HL-60 (cell line): ENCODE measurements at regions not wholly inside any gene's neighbourhood (a gene's known extent, or its start where the extent isn't known, plus 50 kb on each side); places are given as distances from the start of the nearest gene placed in this dataset.
"Not testable (repeated sequence)": the region's sequence is repeated elsewhere in the genome, so short reads cannot be mapped to it uniquely, and the experiment has no call there.

Source experiments
- DNase-seq, 2 experiments: peaks; one replicate each; pipeline ENCODE4 v3.0.0-alpha.2; 2010 to 2020; ENCODE audit warnings: low read depth in 1 of 2, low spot score in 1 of 2
- H3K27ac ChIP-seq: fragments of 250-450 bp; sonication (Bioruptor Pico); replicated peaks from 2 replicates; pipeline ENCODE4 v1.5.1; 2020; ENCODE audit warnings: mild to moderate bottlenecking, moderate library complexity
- H3K27me3 ChIP-seq: fragments of 250-450 bp; sonication (Bioruptor Pico); 2 replicates; pipeline ENCODE4 v1.5.1; 2021; ENCODE audit warnings: mild to moderate bottlenecking, moderate library complexity; ENCODE audit not compliant: insufficient read depth, poor library complexity, severe bottlenecking
- H3K4me3 ChIP-seq: replicated peaks from 2 replicates; pipeline ENCODE4 v1.5.1; 2011; ENCODE audit warnings: mild to moderate bottlenecking, control low read depth, low read length; ENCODE audit not compliant: insufficient read depth
- GABPA ChIP-seq: IDR thresholded peaks from 2 replicates; pipeline ENCODE4 v1.6.1; 2012; ENCODE audit warnings: low read depth
- POLR2AphosphoS5 ChIP-seq: IDR thresholded peaks from 2 replicates; pipeline ENCODE4 v1.6.1; 2012; ENCODE audit warnings: low read depth
- SPI1 ChIP-seq: IDR thresholded peaks from 2 replicates; pipeline ENCODE4 v1.6.1; 2012; ENCODE audit warnings: low read depth, mild to moderate bottlenecking, borderline replicate concordance
- TF ChIP-seq, protein P1 (sequence below): IDR thresholded peaks from one replicate; pipeline ENCODE4 v1.5.1; 2011; ENCODE audit warnings: low read length, control low read depth, inconsistent platforms; ENCODE audit not compliant: insufficient read depth
- TF ChIP-seq, protein P2 (sequence below): IDR thresholded peaks from 2 replicates; pipeline ENCODE4 v1.6.1; 2012; ENCODE audit warnings: low read depth; ENCODE audit not compliant: insufficient replicate concordance

DNA sequence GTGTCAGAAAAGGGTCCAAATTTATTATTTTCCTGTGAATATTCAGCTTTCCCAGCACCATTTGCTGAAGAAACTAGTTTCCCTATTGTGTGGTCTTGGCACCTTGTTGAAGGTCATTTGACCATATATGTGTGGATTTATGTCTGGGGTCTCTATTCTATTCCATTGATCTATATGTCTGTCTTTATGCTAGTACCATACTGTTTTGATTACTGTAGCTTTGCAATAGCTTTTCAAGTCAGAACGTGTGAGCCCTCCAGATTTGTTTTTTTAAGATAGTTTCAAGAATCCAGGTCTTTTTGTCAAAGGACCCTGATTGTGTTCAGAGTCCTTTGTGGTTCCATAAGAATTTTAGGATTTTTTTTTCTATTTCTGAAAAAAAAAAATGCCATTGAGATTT, 79.0 kb upstream of the WAC start:
- H3K27me3 ChIP-seq = no peaks in the 10 kb centered on the region
- no peak overlapping the region for H3K4me3 ChIP-seq
- no peak for DNase-seq
- no peak overlapping the region for H3K27ac ChIP-seq
- TF ChIP-seq POLR2AphosphoS5 (no peak), GABPA (no peak), SPI1 (no peak)
- TF ChIP-seq, protein P1, sequence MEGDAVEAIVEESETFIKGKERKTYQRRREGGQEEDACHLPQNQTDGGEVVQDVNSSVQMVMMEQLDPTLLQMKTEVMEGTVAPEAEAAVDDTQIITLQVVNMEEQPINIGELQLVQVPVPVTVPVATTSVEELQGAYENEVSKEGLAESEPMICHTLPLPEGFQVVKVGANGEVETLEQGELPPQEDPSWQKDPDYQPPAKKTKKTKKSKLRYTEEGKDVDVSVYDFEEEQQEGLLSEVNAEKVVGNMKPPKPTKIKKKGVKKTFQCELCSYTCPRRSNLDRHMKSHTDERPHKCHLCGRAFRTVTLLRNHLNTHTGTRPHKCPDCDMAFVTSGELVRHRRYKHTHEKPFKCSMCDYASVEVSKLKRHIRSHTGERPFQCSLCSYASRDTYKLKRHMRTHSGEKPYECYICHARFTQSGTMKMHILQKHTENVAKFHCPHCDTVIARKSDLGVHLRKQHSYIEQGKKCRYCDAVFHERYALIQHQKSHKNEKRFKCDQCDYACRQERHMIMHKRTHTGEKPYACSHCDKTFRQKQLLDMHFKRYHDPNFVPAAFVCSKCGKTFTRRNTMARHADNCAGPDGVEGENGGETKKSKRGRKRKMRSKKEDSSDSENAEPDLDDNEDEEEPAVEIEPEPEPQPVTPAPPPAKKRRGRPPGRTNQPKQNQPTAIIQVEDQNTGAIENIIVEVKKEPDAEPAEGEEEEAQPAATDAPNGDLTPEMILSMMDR = no peak
- TF ChIP-seq, protein P2, sequence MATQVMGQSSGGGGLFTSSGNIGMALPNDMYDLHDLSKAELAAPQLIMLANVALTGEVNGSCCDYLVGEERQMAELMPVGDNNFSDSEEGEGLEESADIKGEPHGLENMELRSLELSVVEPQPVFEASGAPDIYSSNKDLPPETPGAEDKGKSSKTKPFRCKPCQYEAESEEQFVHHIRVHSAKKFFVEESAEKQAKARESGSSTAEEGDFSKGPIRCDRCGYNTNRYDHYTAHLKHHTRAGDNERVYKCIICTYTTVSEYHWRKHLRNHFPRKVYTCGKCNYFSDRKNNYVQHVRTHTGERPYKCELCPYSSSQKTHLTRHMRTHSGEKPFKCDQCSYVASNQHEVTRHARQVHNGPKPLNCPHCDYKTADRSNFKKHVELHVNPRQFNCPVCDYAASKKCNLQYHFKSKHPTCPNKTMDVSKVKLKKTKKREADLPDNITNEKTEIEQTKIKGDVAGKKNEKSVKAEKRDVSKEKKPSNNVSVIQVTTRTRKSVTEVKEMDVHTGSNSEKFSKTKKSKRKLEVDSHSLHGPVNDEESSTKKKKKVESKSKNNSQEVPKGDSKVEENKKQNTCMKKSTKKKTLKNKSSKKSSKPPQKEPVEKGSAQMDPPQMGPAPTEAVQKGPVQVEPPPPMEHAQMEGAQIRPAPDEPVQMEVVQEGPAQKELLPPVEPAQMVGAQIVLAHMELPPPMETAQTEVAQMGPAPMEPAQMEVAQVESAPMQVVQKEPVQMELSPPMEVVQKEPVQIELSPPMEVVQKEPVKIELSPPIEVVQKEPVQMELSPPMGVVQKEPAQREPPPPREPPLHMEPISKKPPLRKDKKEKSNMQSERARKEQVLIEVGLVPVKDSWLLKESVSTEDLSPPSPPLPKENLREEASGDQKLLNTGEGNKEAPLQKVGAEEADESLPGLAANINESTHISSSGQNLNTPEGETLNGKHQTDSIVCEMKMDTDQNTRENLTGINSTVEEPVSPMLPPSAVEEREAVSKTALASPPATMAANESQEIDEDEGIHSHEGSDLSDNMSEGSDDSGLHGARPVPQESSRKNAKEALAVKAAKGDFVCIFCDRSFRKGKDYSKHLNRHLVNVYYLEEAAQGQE = no peak

DNA sequence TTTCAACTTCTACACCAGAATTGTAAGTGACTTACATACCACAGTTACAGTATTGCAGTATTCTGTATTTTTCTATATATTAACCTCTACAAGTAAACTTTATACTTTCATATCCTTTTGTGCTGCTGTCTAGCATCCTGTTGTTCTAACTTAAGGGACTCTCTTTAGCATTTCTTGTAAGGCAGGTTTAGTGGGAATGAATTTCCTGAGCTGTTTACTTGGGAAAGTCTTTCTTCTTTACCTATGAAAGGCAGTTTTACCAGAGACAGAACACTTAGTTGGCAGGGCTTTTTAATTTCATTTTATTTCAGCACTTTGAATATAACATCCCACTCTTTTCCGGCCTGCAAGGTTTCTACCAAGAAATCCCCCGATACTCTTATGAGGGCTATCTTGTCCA, 75.8 kb upstream of the WAC start:
- no peak for TF ChIP-seq GABPA
- TF ChIP-seq, protein P2 = no peak
- TF ChIP-seq, protein P1 = no peak
- no peak for TF ChIP-seq POLR2AphosphoS5
- TF ChIP-seq SPI1 = no peak
- H3K27me3 ChIP-seq = no peaks in the 10 kb centered on the region
- no peak overlapping the region for H3K4me3 ChIP-seq
- DNase-seq = no peak
- H3K27ac ChIP-seq = no peak overlapping the region

DNA sequence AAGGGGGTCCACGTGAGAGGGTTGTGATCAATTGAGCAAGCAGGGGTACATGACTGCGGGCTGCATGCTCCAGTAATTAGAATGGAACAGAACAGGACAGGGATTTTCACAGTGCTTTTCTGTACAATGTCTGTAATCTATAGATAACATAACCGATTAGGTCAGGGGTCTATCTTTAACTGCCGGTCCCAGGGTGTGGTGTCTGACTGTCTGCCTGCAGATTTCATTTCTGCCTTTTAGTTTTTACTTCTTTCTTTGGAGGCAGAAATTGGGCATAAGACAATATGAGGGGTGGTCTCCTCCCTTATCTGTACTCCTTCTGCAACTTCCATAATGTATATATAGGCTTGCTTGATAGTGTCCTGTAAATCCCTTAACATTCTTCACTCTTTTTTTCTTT, 75.0 kb upstream of the WAC start:
- not testable (repeated sequence) for H3K27ac ChIP-seq, H3K4me3 ChIP-seq, H3K27me3 ChIP-seq, DNase-seq

DNA sequence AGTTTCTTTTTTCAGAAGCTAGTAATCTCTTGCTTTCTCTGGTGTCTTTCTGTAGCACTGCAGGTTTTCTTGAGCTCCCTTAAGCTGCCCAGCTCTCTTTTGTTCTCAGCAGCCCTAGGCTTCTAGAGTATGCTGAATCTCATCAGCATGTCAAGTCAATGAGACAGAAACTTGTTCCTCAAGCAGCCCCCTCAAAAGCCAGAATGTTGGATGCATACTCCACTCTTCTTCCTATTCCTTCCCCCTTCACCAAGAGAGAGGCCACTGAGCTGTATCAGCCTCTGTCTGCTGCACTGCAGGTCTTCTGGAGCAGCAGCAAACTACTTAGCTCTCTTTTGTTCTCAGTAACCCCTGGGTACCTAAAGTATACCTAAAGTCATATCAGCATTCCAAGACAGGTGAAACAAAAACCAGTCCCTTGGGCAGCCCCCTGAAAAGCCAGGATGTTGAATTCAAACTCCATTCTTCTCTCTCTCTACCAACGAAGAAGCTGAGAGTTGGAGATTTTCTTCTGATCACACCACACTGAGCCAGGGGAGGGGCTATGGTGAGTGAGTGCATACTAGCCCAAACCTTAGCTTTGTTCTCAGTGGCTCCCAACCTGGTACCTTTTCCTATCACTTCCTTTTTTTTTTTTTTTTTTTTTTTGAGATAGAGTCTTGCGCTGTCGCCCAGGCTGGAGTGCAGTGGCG, 73.3 kb upstream of the WAC start:
- H3K27me3 ChIP-seq = no peaks in the 10 kb centered on the region
- peak in 1 of 2 experiments; percentile 5 for DNase-seq
- TF ChIP-seq, protein P1 = no peak
- TF ChIP-seq SPI1 (peak; percentile 35; the same call in 1 of the 2 replicates), POLR2AphosphoS5 (no peak), GABPA (no peak)
- TF ChIP-seq, protein P2 = no peak
- no peak overlapping the region for H3K27ac ChIP-seq
- H3K4me3 ChIP-seq = no peak overlapping the region
